GM21515 (cell line): ENCODE measurements at regions not wholly inside any gene's neighbourhood (a gene's known extent, or its start where the extent isn't known, plus 50 kb on each side); places are given as distances from the start of the nearest gene placed in this dataset.
"Not testable (repeated sequence)": the region's sequence is repeated elsewhere in the genome, so short reads cannot be mapped to it uniquely, and the experiment has no call there.

Experiments used
- ATAC-seq: cut with Tn5 transposase; IDR thresholded peaks from one replicate; pipeline ENCODE4 v1.9.1; 2021; ENCODE audit not compliant: unreplicated experiment

- no peak for ATAC-seq
Observed at GRCh38 chr17:62322313-62322712, 58.0 kb upstream of the EFCAB3 start.

DNA sequence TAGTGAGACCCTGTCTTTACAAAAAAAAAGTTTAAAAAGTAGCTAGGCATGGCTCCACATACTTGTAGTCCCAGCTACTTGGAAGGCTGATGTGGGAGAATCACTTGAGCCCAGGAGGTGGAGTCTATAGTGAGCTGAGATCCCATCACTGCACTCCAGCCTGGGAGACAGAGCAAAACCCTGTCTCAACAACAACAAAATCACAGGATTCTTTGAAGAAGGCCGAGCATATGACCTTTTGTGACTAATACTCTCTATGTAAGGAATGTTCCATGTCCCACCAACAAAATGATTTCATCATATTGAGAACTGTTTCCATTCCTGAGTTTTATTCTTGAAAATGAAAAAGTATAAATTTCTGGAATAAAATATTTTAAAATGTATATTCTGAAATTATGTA lies 58.9 kb upstream of the EFCAB3 start:
- no peak for ATAC-seq

- no peak for ATAC-seq
Observed at GRCh38 chr17:62319846-62320245, 60.5 kb upstream of the EFCAB3 start.

DNA sequence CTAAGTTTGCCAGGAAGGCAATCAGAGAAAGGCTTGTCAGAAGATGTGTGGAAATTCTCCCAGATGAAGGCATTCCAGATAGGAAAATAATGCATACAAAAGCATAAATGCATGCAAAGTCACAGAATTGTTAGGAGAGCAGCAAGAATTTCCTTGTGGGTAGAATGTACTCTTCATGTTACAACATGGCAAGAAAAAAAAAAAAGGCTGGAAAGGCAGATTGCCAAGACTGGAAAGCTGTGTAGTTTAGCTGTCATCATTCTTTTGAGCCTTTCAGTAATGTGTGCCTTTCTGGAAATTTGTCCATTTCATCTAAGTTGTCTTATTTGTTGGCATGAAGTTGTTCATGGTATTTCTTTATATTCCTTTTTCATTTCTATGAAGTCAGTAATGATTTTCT lies 71.0 kb upstream of the EFCAB3 start:
- ATAC-seq, result no peak

DNA sequence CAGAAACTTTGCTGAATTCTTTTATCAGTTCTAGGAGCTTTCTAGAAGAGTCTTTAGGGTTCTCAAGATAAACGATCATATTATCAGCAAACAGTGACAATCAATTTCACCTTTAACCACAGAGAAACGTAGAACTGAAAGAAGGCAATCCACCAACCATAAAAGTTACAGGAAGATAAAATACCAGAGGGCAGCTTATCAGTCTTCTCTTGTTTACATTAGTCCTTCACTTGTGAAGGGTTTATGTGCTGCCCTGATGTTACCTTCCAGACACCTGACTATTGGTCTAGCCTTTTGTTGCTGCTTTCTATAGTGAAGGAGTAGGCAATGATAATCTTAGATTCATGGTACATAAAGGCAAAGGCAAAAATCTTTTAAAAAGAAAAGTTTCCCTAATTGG lies 73.2 kb upstream of the EFCAB3 start:
- ATAC-seq, result no peak

GRCh38 chr17:62303476-62303875 lies 76.9 kb upstream of the EFCAB3 start:
- ATAC-seq, result no peak

GRCh38 chr17:62300697-62301096 lies 79.7 kb upstream of the EFCAB3 start:
- no peak for ATAC-seq

GRCh38 chr17:62275290-62275689 lies 105.1 kb upstream of the EFCAB3 start:
- not testable (repeated sequence) for ATAC-seq

GRCh38 chr17:62268361-62268760 lies 112.0 kb upstream of the EFCAB3 start:
- ATAC-seq, result not testable (repeated sequence)

- ATAC-seq, result not testable (repeated sequence)
Observed at GRCh38 chr17:62264974-62265373, 115.4 kb upstream of the EFCAB3 start.

- ATAC-seq, result not testable (repeated sequence)
Observed at GRCh38 chr17:62255791-62256190, 124.6 kb upstream of the EFCAB3 start.

DNA sequence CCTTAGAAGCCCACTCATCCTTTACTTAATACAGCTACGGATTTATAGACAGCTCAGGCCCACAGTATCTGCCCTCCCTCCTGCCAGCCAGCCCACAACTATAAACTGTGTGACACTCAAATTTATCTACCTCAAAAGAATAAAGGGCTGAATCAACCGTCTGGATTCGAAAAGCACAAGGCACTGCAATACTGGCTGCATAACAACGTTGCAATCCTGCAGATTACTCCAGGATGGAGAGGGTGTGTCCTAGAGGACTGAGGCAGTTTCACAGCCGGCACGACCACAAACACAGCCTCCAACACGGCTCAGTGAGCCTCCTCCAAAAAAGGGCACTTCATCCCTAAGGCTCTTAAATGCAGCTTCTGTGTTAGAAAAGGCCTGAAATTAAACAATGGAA lies 138.3 kb upstream of the EFCAB3 start:
- not testable (repeated sequence) for ATAC-seq

DNA sequence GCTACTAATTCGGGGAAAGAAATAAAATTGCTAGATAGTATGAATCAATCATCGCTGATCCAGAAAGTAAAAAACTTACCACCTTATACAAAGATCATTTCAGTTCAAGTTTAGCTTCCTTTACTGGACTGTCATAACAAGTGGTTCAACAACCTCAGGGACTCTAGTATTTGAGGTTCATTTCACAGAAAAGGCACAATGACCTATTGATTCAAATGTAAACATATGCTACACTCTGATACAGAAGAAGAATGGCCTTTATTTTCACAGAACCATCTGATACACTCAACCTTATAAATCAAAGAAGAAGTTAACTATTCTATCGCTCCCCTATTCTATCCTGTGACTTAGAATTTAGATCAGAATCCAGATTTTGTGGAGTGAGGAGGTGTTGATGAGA lies 140.8 kb upstream of the EFCAB3 start:
- ATAC-seq, result not testable (repeated sequence)

- ATAC-seq, result not testable (repeated sequence)
Observed at GRCh38 chr17:62238551-62239338, 141.6 kb upstream of the EFCAB3 start.

GRCh38 chr17:62233822-62234481 lies 146.4 kb upstream of the EFCAB3 start:
- not testable (repeated sequence) for ATAC-seq

- ATAC-seq, result not testable (repeated sequence)
Observed at GRCh38 chr17:62231293-62231692, 149.1 kb upstream of the EFCAB3 start.

- ATAC-seq, result not testable (repeated sequence)
Observed at GRCh38 chr17:62226610-62227240, 153.6 kb upstream of the EFCAB3 start.

DNA sequence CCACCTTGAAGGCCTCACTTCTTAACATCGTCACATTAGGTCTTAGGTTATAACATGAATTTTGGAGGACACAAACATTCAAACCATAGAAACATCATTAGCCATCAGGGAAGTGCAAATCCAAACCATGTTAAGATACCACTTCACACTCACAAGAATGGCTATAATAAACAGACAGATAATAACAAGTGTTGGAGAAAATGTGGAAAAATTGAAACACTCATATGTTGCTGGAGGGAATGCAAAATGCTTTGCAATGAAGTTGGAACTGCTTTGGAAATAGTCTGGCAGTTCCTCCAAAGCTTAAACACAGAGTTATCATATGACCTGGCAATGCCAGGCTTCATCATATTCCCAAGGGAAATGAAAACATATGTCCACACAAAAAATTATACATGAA lies 156.8 kb upstream of the EFCAB3 start:
- not testable (repeated sequence) for ATAC-seq

GRCh38 chr17:62219221-62219899 lies 154.3 kb upstream of the MED13 start:
- no peak for ATAC-seq

GRCh38 chr17:62216847-62217246 lies 151.8 kb upstream of the MED13 start:
- ATAC-seq, result no peak

DNA sequence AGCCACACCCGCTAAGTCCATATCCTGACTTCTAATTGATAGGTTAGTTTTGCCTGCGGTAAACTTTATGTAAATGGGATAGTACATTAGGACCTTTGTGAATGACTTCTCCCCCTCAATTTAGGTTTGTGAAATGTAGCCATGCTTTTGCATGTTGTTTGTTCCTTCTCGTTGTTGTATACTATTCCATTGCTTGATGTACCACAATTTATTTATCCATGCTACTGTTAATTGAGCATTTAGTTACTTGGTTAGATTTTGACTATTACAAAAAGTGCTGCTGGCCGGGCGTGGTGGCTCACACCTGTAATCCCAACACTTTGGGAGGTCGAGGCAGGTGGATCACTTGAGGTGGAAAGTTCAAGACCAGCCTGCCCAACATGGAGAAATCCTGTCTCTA lies 150.8 kb upstream of the MED13 start:
- not testable (repeated sequence) for ATAC-seq
